ENCODE measurements at regions not wholly inside any gene's neighbourhood (a gene's known extent, or its start where the extent isn't known, plus 50 kb on each side); places are given as distances from the start of the nearest gene placed in this dataset.
"Not testable (repeated sequence)": the region's sequence is repeated elsewhere in the genome, so short reads cannot be mapped to it uniquely, and the experiment has no call there.

GRCh38 chr1:213697192-213697802 is 290.5 kb upstream of the PROX1 start:
- Histone ChIP-seq H3K27ac (ENCODE audit: low read length) (no peak overlapping the region), H3K36me3 (replicated peaks; ENCODE audit: low read depth, low read length) (no peaks in the 10 kb centered on the region), H3K4me3 (ENCODE audit: low read length) (no peak overlapping the region), H3K79me2 (ENCODE audit: low read length) (no peaks in the 10 kb centered on the region), H3K27me3 (ENCODE audit: low read depth, low read length) (peaks cover 19% of the 10 kb centered on the region; the same call in 1 of the 2 replicates), H2AFZ (ENCODE audit: low read depth, low read length) (no peak overlapping the region), H3K9me3 (ENCODE audit: insufficient read depth, low read length) (no peaks in the 10 kb centered on the region), H3K4me2 (ENCODE audit: low read length) (no peak overlapping the region), H4K20me1 (ENCODE audit: insufficient read depth, low read length) (no peaks in the 10 kb centered on the region), H3K9ac (ENCODE audit: low read length) (no peak overlapping the region), H3K4me1 (ENCODE audit: low read length) (no peaks in the 10 kb centered on the region)
- TF ChIP-seq CTCF (IDR thresholded peaks at IDR 0.05; ENCODE audit: low read depth, low read length): no peak
- TF ChIP-seq EZH2phosphoT487 (IDR thresholded peaks at IDR 0.05; ENCODE audit: low read depth): no peak

GRCh38 chr1:213698092-213698702 is 289.6 kb upstream of the PROX1 start:
- Histone ChIP-seq H2AFZ (ENCODE audit: low read depth, low read length) (no peak overlapping the region), H3K79me2 (ENCODE audit: low read length) (no peaks in the 10 kb centered on the region), H3K4me1 (ENCODE audit: low read length) (no peaks in the 10 kb centered on the region), H3K27ac (ENCODE audit: low read length) (no peak overlapping the region), H4K20me1 (ENCODE audit: insufficient read depth, low read length) (no peaks in the 10 kb centered on the region), H3K27me3 (ENCODE audit: low read depth, low read length) (peaks cover 19% of the 10 kb centered on the region; the same call in 1 of the 2 replicates), H3K9ac (ENCODE audit: low read length) (no peak overlapping the region), H3K4me3 (ENCODE audit: low read length) (no peak overlapping the region), H3K36me3 (replicated peaks; ENCODE audit: low read depth, low read length) (no peaks in the 10 kb centered on the region), H3K4me2 (ENCODE audit: low read length) (no peak overlapping the region), H3K9me3 (ENCODE audit: insufficient read depth, low read length) (no peaks in the 10 kb centered on the region)
- TF ChIP-seq CTCF (IDR thresholded peaks at IDR 0.05; ENCODE audit: low read depth, low read length) (no peak), EZH2phosphoT487 (IDR thresholded peaks at IDR 0.05; ENCODE audit: low read depth) (no peak)

- Histone ChIP-seq H3K79me2 (ENCODE audit: low read length) (no peaks in the 10 kb centered on the region), H3K4me1 (ENCODE audit: low read length) (no peaks in the 10 kb centered on the region), H2AFZ (ENCODE audit: low read depth, low read length) (no peak overlapping the region), H3K9me3 (ENCODE audit: insufficient read depth, low read length) (no peaks in the 10 kb centered on the region), H3K36me3 (replicated peaks; ENCODE audit: low read depth, low read length) (no peaks in the 10 kb centered on the region), H4K20me1 (ENCODE audit: insufficient read depth, low read length) (no peaks in the 10 kb centered on the region), H3K27me3 (ENCODE audit: low read depth, low read length) (no peaks in the 10 kb centered on the region), H3K27ac (ENCODE audit: low read length) (no peak overlapping the region), H3K4me3 (ENCODE audit: low read length) (no peak overlapping the region), H3K4me2 (ENCODE audit: low read length) (no peak overlapping the region), H3K9ac (ENCODE audit: low read length) (no peak overlapping the region)
- TF ChIP-seq EZH2phosphoT487 (IDR thresholded peaks at IDR 0.05; ENCODE audit: low read depth) (no peak), CTCF (IDR thresholded peaks at IDR 0.05; ENCODE audit: low read depth, low read length) (no peak)
Measured at GRCh38 chr1:213702703-213703102, 285.1 kb upstream of the PROX1 start.

- H4K20me1 ChIP-seq (ENCODE audit: insufficient read depth, low read length): no peaks in the 10 kb centered on the region
- no peaks in the 10 kb centered on the region for H3K4me1 ChIP-seq (ENCODE audit: low read length)
- H3K9me3 ChIP-seq (ENCODE audit: insufficient read depth, low read length): no peaks in the 10 kb centered on the region
- no peak overlapping the region for H3K4me3 ChIP-seq (ENCODE audit: low read length)
- no peaks in the 10 kb centered on the region for H3K27me3 ChIP-seq (ENCODE audit: low read depth, low read length)
- no peak overlapping the region for H3K27ac ChIP-seq (ENCODE audit: low read length)
- no peak for TF ChIP-seq CTCF (IDR thresholded peaks at IDR 0.05; ENCODE audit: low read depth, low read length)
- TF ChIP-seq EZH2phosphoT487 (IDR thresholded peaks at IDR 0.05; ENCODE audit: low read depth): no peak
- H2AFZ ChIP-seq (ENCODE audit: low read depth, low read length): no peak overlapping the region
- H3K36me3 ChIP-seq (replicated peaks; ENCODE audit: low read depth, low read length): no peaks in the 10 kb centered on the region
- H3K4me2 ChIP-seq (ENCODE audit: low read length): no peak overlapping the region
- H3K9ac ChIP-seq (ENCODE audit: low read length): no peak overlapping the region
- no peaks in the 10 kb centered on the region for H3K79me2 ChIP-seq (ENCODE audit: low read length)
Measured at GRCh38 chr1:213704941-213705340, 282.8 kb upstream of the PROX1 start.

- not testable (repeated sequence) for H4K20me1 ChIP-seq (ENCODE audit: insufficient read depth, low read length); H3K4me3 ChIP-seq (ENCODE audit: low read length); H3K9ac ChIP-seq (ENCODE audit: low read length); H2AFZ ChIP-seq (ENCODE audit: low read depth, low read length); H3K4me2 ChIP-seq (ENCODE audit: low read length); H3K4me1 ChIP-seq (ENCODE audit: low read length); H3K27ac ChIP-seq (ENCODE audit: low read length); H3K36me3 ChIP-seq (replicated peaks; ENCODE audit: low read depth, low read length); H3K9me3 ChIP-seq (ENCODE audit: insufficient read depth, low read length); H3K79me2 ChIP-seq (ENCODE audit: low read length)
- peaks cover 13% of the 10 kb centered on the region; the same call in 1 of the 2 replicates for H3K27me3 ChIP-seq (ENCODE audit: low read depth, low read length)
Measured at GRCh38 chr1:213711833-213712490, 275.8 kb upstream of the PROX1 start.
